ENCODE measurements at regions not wholly inside any gene's neighbourhood (a gene's known extent, or its start where the extent isn't known, plus 50 kb on each side); places are given as distances from the start of the nearest gene placed in this dataset.

GRCh38 chr11:21631991-21632390, 560.9 kb upstream of the ANO5 start:
- TF ChIP-seq CTCF (IDR thresholded peaks at IDR 0.05) (no peak), POLR2A (IDR thresholded peaks at IDR 0.05) (no peak)
